GM12892 (cell line): ENCODE measurements at regions not wholly inside any gene's neighbourhood (a gene's known extent, or its start where the extent isn't known, plus 50 kb on each side); places are given as distances from the start of the nearest gene placed in this dataset.

Source experiments
- POLR2A ChIP-seq: IDR thresholded peaks from 2 replicates; pipeline ENCODE4 v1.6.1; 2011; ENCODE audit warnings: low read depth, low read length, control low read depth
- POLR2AphosphoS5 ChIP-seq: IDR thresholded peaks from 2 replicates; pipeline ENCODE4 v1.6.1; 2011; ENCODE audit warnings: low read depth, low read length, control low read depth

DNA sequence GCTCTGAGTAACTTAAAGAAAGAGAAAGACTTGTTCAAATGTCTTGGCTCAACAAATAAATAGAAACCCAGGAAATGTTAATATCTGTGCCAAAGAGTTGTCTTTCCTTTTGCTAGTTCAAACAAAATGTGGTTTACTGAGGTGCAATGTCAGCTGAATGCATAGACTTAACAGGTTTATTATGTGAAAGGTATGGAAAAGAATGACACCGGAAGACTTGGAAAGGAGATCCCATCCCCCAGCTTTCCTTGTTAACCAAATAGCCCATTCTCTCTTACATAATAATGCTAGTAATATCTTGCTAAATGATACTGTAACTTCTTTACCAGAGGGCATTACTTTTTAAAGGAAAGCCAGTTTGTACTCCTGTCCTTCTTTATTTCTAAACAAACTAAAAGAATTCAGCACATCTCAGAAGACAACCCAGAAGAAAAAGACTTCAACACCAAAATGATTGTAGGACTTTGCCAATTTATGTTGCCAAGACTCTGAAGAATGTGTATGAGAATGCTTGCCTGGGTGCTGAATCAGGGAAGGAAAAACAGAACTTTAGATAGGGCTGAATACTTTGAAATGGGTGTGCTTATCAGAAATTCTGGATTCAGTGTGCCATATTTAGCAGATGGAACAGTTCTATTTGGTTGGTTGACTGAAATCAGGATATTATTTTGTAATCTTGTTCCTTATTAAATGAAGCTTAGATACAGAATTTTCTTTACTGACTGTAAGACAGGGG is 344.1 kb downstream of the TMEM38B start:
- no peak for TF ChIP-seq POLR2A
- TF ChIP-seq POLR2AphosphoS5: no peak
